OCI-LY3 (cell line): ENCODE measurements at regions not wholly inside any gene's neighbourhood (a gene's known extent, or its start where the extent isn't known, plus 50 kb on each side); places are given as distances from the start of the nearest gene placed in this dataset.

Experiments used
- H2AFZ ChIP-seq: fragments of 200-600, 300-600 bp; shearing (Covaris generic); 2 replicates; pipeline ENCODE4 v1.6.0; 2014; ENCODE audit warnings: antibody characterized with exemption, low read depth, low read length
- H3K27ac ChIP-seq: fragments of 200-600, 300-600 bp; sonication (generic); 2 replicates; pipeline ENCODE4 v1.5.1; 2014; ENCODE audit warnings: mild to moderate bottlenecking, low read length, moderate library complexity, mixed read lengths
- H3K27me3 ChIP-seq: fragments of 200-600, 300-600 bp; sonication (generic); 2 replicates; pipeline ENCODE4 v1.6.1; 2014; ENCODE audit warnings: low read depth, low read length, mixed read lengths
- H3K36me3 ChIP-seq: fragments of 200-600, 300-600 bp; sonication (generic); replicated peaks from 2 replicates; pipeline ENCODE3; 2014; ENCODE audit warnings: low read depth, low read length, mixed read lengths
- H3K4me1 ChIP-seq: fragments of 300-600, 200-600 bp; sonication (generic); 2 replicates; pipeline ENCODE4 v1.6.1; 2014; ENCODE audit warnings: low read length, mixed read lengths
- H3K4me2 ChIP-seq: fragments of 200-600, 300-600 bp; sonication (generic); 2 replicates; pipeline ENCODE4 v1.6.1; 2014; ENCODE audit warnings: low read length, mixed read lengths
- H3K4me3 ChIP-seq: fragments of 300-600, 200-600 bp; sonication (generic); 2 replicates; pipeline ENCODE4 v1.5.1; 2014; ENCODE audit warnings: antibody characterized with exemption, mild to moderate bottlenecking, low read length, moderate library complexity
- H3K79me2 ChIP-seq: fragments of 300-600, 200-600 bp; shearing (Covaris generic); 2 replicates; pipeline ENCODE4 v1.6.1; 2014; ENCODE audit warnings: mild to moderate bottlenecking, low read length, mixed read lengths
- H3K9ac ChIP-seq: fragments of 300-600, 200-600 bp; shearing (Covaris generic); 2 replicates; pipeline ENCODE4 v1.6.0; 2014; ENCODE audit warnings: mild to moderate bottlenecking, low read length, moderate library complexity
- H3K9me3 ChIP-seq: fragments of 200-600, 300-600 bp; shearing (Covaris generic); 2 replicates; pipeline ENCODE4 v1.6.1; 2014; ENCODE audit warnings: low read length, mixed read lengths; ENCODE audit not compliant: insufficient read depth
- H4K20me1 ChIP-seq: fragments of 200-600, 300-600 bp; sonication (generic); 2 replicates; pipeline ENCODE4 v1.6.1; 2016; ENCODE audit warnings: low read length, mixed read lengths; ENCODE audit not compliant: insufficient read depth
- EZH2phosphoT487 ChIP-seq: fragments of 200-600 bp; shearing (Covaris generic); IDR thresholded peaks from 2 replicates; pipeline ENCODE4 v1.6.1; 2018; ENCODE audit warnings: antibody characterized with exemption, mixed run types, low read depth
- TF ChIP-seq, protein P1 (sequence below): fragments of 200-600, 300-600 bp; sonication (generic); IDR thresholded peaks from 2 replicates; pipeline ENCODE4 v1.5.1; 2014; ENCODE audit warnings: antibody characterized with exemption, low read length, low read depth

DNA sequence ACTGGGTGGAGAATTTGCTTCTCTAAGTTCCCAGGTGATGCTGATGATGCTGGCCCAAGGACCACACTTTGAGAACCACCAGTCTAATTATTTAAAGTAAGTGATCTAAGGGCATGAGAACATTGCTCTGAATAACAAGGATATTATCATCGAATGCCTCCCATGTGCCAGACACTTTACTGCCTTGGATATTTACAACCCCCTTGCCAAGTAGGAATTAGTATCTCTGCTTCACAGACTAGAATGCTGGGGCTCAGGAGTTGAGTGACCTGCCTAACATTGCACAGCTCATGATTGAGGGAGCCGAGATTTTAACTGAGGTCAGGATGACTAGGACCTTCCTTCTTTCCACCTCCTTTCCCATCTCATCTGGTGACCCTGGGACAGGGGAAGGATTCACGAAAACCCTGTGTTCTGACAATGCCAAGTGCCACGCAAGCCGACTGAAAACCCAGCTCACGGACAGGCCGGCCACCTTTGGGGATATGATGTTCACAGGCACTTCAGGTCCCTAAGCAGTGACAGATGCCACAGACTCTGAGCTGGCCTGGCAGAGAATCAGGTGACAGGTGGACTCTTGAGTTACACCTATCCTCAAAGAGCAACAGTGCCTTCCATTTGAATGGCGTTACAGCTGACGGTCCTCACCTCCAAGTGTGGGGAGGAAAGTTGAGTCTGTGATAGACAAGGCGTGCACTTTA lies 230.7 kb downstream of the TOMM20 start:
- Histone ChIP-seq H4K20me1 (no peaks in the 10 kb centered on the region), H3K27me3 (no peaks in the 10 kb centered on the region), H3K36me3 (no peaks in the 10 kb centered on the region), H3K9me3 (no peaks in the 10 kb centered on the region), H3K4me2 (no peak overlapping the region), H2AFZ (no peak overlapping the region), H3K4me1 (peaks cover 16% of the 10 kb centered on the region), H3K79me2 (no peaks in the 10 kb centered on the region), H3K9ac (no peak overlapping the region), H3K4me3 (no peak overlapping the region), H3K27ac (no peak overlapping the region)
- TF ChIP-seq, protein P1, sequence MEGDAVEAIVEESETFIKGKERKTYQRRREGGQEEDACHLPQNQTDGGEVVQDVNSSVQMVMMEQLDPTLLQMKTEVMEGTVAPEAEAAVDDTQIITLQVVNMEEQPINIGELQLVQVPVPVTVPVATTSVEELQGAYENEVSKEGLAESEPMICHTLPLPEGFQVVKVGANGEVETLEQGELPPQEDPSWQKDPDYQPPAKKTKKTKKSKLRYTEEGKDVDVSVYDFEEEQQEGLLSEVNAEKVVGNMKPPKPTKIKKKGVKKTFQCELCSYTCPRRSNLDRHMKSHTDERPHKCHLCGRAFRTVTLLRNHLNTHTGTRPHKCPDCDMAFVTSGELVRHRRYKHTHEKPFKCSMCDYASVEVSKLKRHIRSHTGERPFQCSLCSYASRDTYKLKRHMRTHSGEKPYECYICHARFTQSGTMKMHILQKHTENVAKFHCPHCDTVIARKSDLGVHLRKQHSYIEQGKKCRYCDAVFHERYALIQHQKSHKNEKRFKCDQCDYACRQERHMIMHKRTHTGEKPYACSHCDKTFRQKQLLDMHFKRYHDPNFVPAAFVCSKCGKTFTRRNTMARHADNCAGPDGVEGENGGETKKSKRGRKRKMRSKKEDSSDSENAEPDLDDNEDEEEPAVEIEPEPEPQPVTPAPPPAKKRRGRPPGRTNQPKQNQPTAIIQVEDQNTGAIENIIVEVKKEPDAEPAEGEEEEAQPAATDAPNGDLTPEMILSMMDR: no peak
- TF ChIP-seq EZH2phosphoT487: no peak

DNA sequence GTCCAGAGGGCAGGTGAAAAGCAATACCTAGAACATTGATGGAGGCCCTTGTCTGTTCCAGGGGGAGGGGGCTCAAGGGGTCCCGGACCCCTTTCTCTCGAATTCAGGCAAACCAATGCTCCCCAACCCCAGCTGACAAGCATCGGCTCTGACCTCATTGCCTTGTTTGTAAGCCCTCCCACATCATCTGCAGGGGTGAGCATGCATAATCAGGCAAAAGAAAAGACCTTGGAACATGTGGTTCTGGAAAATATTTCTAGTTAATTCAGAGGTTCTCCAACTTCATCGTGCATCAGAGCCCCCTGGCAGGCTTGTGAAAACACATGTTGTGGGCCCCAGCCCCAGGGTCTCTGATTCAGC lies 231.3 kb downstream of the TOMM20 start:
- no peaks in the 10 kb centered on the region for H4K20me1 ChIP-seq
- no peaks in the 10 kb centered on the region for H3K27me3 ChIP-seq
- peaks cover 17% of the 10 kb centered on the region for H3K4me1 ChIP-seq
- no peaks in the 10 kb centered on the region for H3K9me3 ChIP-seq
- no peaks in the 10 kb centered on the region for H3K36me3 ChIP-seq
- no peak overlapping the region for H3K9ac ChIP-seq
- TF ChIP-seq, protein P1: no peak
- no peak for TF ChIP-seq EZH2phosphoT487
- H2AFZ ChIP-seq: no peak overlapping the region
- no peak overlapping the region for H3K4me3 ChIP-seq
- no peaks in the 10 kb centered on the region for H3K79me2 ChIP-seq
- no peak overlapping the region for H3K4me2 ChIP-seq
- no peak overlapping the region for H3K27ac ChIP-seq

GRCh38 chr1:234896477-234897389 lies 231.9 kb downstream of the TOMM20 start:
- H3K79me2 ChIP-seq: no peaks in the 10 kb centered on the region
- no peak overlapping the region for H3K27ac ChIP-seq
- no peak overlapping the region for H3K4me3 ChIP-seq
- H3K9ac ChIP-seq: no peak overlapping the region
- 0 out of 2 replicates have a peak, but pooled peaks cover 1% of the 10 kb centered on the region for H3K27me3 ChIP-seq
- H3K4me1 ChIP-seq: peaks cover 17% of the 10 kb centered on the region
- no peak overlapping the region for H3K4me2 ChIP-seq
- no peaks in the 10 kb centered on the region for H4K20me1 ChIP-seq
- no peak for TF ChIP-seq EZH2phosphoT487
- TF ChIP-seq, protein P1: no peak
- no peaks in the 10 kb centered on the region for H3K9me3 ChIP-seq
- H2AFZ ChIP-seq: no peak overlapping the region
- H3K36me3 ChIP-seq: no peaks in the 10 kb centered on the region
